Thyroid gland (tissue), 4 donors: ENCODE measurements at regions not wholly inside any gene's neighbourhood (a gene's known extent, or its start where the extent isn't known, plus 50 kb on each side); places are given as distances from the start of the nearest gene placed in this dataset.

Experiments
- POLR2A ChIP-seq, 2 donors: fragments of 450-650 bp; IDR thresholded peaks; one replicate each; pipeline ENCODE4 v1.6.1; 2017; ENCODE audit warnings: antibody characterized with exemption in 2 of 2, mild to moderate bottlenecking in 2 of 2, moderate library complexity in 1 of 2
- TF ChIP-seq, protein P1 (sequence below), 6 experiments: fragments of 200-600 bp in 3 of 6; fragments of 450-650 bp in 3 of 6; sonication (generic) in 3 of 6; IDR thresholded peaks; one replicate each; pipeline ENCODE4 v1.5.1; 2016 to 2019; ENCODE audit warnings: antibody characterized with exemption in 6 of 6, mild to moderate bottlenecking in 2 of 6, inconsistent platforms in 1 of 6, moderate library complexity in 1 of 6

DNA sequence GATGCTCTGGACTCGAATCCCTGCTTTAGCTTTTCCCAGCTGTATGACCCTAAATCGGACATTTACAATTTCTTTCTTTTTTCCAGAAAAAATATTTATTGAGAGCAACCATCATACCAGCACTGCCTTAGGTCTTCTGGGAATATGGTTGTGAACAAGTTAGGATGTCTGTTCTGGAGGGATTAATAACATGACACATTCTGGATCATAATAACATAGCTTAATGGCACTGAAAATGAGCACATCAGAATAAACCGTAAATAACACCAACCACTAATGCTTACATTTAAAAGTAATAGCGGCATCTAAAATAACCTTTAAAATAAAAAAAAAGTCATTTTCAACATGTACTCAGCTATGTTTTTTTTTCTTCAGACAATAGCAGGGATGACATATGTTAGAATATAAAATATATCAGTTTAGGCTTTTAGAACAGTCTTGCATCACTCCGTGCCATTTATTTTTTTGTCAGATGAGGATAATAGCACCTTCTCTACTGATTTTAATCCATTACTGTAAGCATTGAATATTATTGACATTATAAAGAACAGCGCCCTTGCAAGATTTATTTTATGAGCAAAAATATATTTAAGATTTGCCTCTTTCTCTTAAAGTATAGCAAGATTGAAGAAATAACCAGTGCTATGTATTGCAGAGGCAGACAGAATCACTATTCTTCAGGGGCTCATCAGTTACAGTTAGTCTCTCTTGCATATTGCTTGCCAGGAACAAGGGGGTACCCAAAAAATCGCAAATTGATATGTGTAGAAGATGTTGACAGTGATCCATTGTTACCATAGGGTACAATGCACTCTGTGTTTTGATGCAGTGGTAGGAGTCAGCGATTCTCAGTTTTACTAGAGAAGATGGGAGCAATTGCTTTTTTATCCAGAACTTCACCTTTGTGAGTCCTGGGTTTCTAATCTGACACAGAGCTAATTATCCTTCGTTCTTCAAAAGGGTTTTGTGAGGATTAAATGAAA is 168.4 kb upstream of the NR3C1 start:
- TF ChIP-seq, protein P1, sequence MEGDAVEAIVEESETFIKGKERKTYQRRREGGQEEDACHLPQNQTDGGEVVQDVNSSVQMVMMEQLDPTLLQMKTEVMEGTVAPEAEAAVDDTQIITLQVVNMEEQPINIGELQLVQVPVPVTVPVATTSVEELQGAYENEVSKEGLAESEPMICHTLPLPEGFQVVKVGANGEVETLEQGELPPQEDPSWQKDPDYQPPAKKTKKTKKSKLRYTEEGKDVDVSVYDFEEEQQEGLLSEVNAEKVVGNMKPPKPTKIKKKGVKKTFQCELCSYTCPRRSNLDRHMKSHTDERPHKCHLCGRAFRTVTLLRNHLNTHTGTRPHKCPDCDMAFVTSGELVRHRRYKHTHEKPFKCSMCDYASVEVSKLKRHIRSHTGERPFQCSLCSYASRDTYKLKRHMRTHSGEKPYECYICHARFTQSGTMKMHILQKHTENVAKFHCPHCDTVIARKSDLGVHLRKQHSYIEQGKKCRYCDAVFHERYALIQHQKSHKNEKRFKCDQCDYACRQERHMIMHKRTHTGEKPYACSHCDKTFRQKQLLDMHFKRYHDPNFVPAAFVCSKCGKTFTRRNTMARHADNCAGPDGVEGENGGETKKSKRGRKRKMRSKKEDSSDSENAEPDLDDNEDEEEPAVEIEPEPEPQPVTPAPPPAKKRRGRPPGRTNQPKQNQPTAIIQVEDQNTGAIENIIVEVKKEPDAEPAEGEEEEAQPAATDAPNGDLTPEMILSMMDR (IDR thresholded peaks at IDR 0.05): no peak
- TF ChIP-seq POLR2A (IDR thresholded peaks at IDR 0.05): no peak
